Stomach (tissue), 8 donors: ENCODE measurements at regions not wholly inside any gene's neighbourhood (a gene's known extent, or its start where the extent isn't known, plus 50 kb on each side); places are given as distances from the start of the nearest gene placed in this dataset.

Source experiments
- DNase-seq, 2 donors: peaks; one replicate each; pipeline versions ENCODE4 v3.0.0 to v3.0.0-alpha.2; 2013 to 2019
- H3K27ac ChIP-seq, 5 donors: fragments of 200-600 bp in 4 of 5; sonication (generic) in 4 of 5; one replicate each; pipeline ENCODE4 v1.5.1; 2013 to 2019; ENCODE audit warnings: mild to moderate bottlenecking in 1 of 5, moderate library complexity in 1 of 5
- H3K27me3 ChIP-seq, 3 donors: fragments of 200-600 bp; sonication (generic); one replicate each; pipeline ENCODE4 v1.5.1; 2017 to 2019; ENCODE audit warnings: mixed run types in 1 of 3
- H3K36me3 ChIP-seq, 4 donors: fragments of 200-600 bp; sonication (generic); 1 replicate in 3 of 4; 2 replicates in 1 of 4; pipeline ENCODE4 v1.5.1; 2016 to 2019
- H3K4me1 ChIP-seq, 4 donors: fragments of 200-600 bp; sonication (generic); one replicate each; pipeline ENCODE4 v1.5.1; 2016 to 2019
- H3K4me3 ChIP-seq, 4 donors: fragments of 200-600 bp; sonication (generic) in 3 of 4; one replicate each; pipeline ENCODE4 v1.5.1; 2016 to 2019; ENCODE audit warnings: mild to moderate bottlenecking in 1 of 4
- H3K9me3 ChIP-seq, 4 donors: fragments of 200-600 bp; sonication (generic); one replicate each; pipeline ENCODE4 v1.5.1; 2016 to 2019
- CTCF ChIP-seq, 7 experiments: fragments of 450-650 bp in 4 of 7; fragments of 200-600 bp in 3 of 7; sonication (generic) in 3 of 7; IDR thresholded peaks; one replicate each; pipeline ENCODE4 v1.5.1; 2016 to 2019; ENCODE audit warnings: antibody characterized with exemption in 7 of 7, control low read depth in 2 of 7, mild to moderate bottlenecking in 1 of 7
- EP300 ChIP-seq: sonication (generic); formaldehyde crosslinking; IDR thresholded peaks from one replicate; pipeline ENCODE4 v1.6.1; 2017; ENCODE audit warnings: antibody characterized with exemption
- POLR2A ChIP-seq, 4 donors: fragments of 450-650 bp; IDR thresholded peaks; one replicate each; pipeline ENCODE4 v1.6.1; 2016; ENCODE audit warnings: antibody characterized with exemption in 4 of 4, control low read depth in 2 of 4, mild to moderate bottlenecking in 1 of 4, moderate library complexity in 1 of 4
- POLR2AphosphoS5 ChIP-seq, 3 donors: sonication (generic); formaldehyde crosslinking; IDR thresholded peaks; one replicate each; pipeline ENCODE4 v1.6.1; 2016; ENCODE audit warnings: antibody characterized with exemption in 3 of 3
- WGBS, 5 donors: extraction: QIAGEN DNeasy Blood & Tissue Kit in 3 of 5; methylation state at CpG; one replicate each; pipeline versions ENCODE4 v1.1.5 to v1.1.7; 2013 to 2018; 5-methylcytosine and 5-hydroxymethylcytosine counted together
- intact Hi-C: fragments of 100-400 bp; cut with DNase I; formaldehyde crosslinking; loops from one replicate; pipeline ENCODE4 v1.15.1; 2023; ENCODE audit warnings: low total_unique reads
- donor health status: healthy with polysubstance abuse.
- donor health status: Bipolar disorder and iron deficiency.
- donor health status: healthy.

GRCh38 chr4:135594521-135594920 lies 1392.9 kb upstream of the PABPC4L start:
- Histone ChIP-seq H3K27me3 (no peaks in the 10 kb centered on the region), H3K9me3 (peaks cover 0 to 37% (median 18%) of the 10 kb centered on the region in 4 donors), H3K36me3 (no peaks in the 10 kb centered on the region), H3K4me3 (no peak overlapping the region), H3K4me1 (no peaks in the 10 kb centered on the region), H3K27ac (no peak overlapping the region)
- 73 to 95% (median 82%) methylated on average over 1 of the region's 1 CpG for WGBS, 5 donors
- DNase-seq, result no peak
- TF ChIP-seq POLR2AphosphoS5 (IDR thresholded peaks at IDR 0.05), result no peak
- no peak for TF ChIP-seq EP300
- no peak for TF ChIP-seq CTCF (IDR thresholded peaks at IDR 0.05)
- TF ChIP-seq POLR2A (IDR thresholded peaks at IDR 0.05), result no peak
- intact Hi-C loops, result no loop called here

- Histone ChIP-seq H3K4me3 (no peak overlapping the region), H3K4me1 (no peaks in the 10 kb centered on the region), H3K9me3 (peaks cover 0 to 4% (median 0%) of the 10 kb centered on the region in 4 donors), H3K36me3 (no peaks in the 10 kb centered on the region), H3K27ac (no peak overlapping the region), H3K27me3 (no peaks in the 10 kb centered on the region)
- DNase-seq, result no peak
- TF ChIP-seq CTCF (IDR thresholded peaks at IDR 0.05) (no peak), EP300 (no peak), POLR2AphosphoS5 (IDR thresholded peaks at IDR 0.05) (no peak), POLR2A (IDR thresholded peaks at IDR 0.05) (no peak)
- 29 to 40% (median 30%) methylated on average over 1 of the region's 1 CpG for WGBS, 5 donors
- intact Hi-C loops, result no loop called here
These were observed 1373.5 kb upstream of the PABPC4L start for GRCh38 chr4:135575041-135575440.

GRCh38 chr4:135573251-135573650 lies 1371.7 kb upstream of the PABPC4L start:
- intact Hi-C loops, result no loop called here
- H3K36me3 ChIP-seq, result no peaks in the 10 kb centered on the region

GRCh38 chr4:135564090-135564489 lies 1362.5 kb upstream of the PABPC4L start:
- Histone ChIP-seq H3K36me3 (no peaks in the 10 kb centered on the region), H3K4me3 (no peak overlapping the region), H3K4me1 (no peaks in the 10 kb centered on the region), H3K27ac (no peak overlapping the region), H3K27me3 (no peaks in the 10 kb centered on the region), H3K9me3 (no peaks in the 10 kb centered on the region)
- WGBS, 5 donors, result 36 to 58% (median 48%) methylated on average over 1 of the region's 1 CpG
- intact Hi-C loops, result no loop called here
- TF ChIP-seq CTCF (IDR thresholded peaks at IDR 0.05) (no peak), POLR2AphosphoS5 (IDR thresholded peaks at IDR 0.05) (no peak), EP300 (no peak)
- DNase-seq, result no peak

More at GRCh38 chr4:135573251-135573650, 1371.7 kb upstream of the PABPC4L start:
- no peak overlapping the region for H3K4me3 ChIP-seq
- peaks cover 0 to 6% (median 0%) of the 10 kb centered on the region in 4 donors for H3K9me3 ChIP-seq
- no peaks in the 10 kb centered on the region for H3K4me1 ChIP-seq
- no peak for DNase-seq
- no peak overlapping the region for H3K27ac ChIP-seq
- TF ChIP-seq EP300 (no peak), POLR2AphosphoS5 (IDR thresholded peaks at IDR 0.05) (no peak), POLR2A (IDR thresholded peaks at IDR 0.05) (no peak)
- no peaks in the 10 kb centered on the region for H3K27me3 ChIP-seq

GRCh38 chr4:135553213-135553612 lies 1351.6 kb upstream of the PABPC4L start:
- Histone ChIP-seq H3K27ac (no peak overlapping the region), H3K4me1 (no peaks in the 10 kb centered on the region), H3K4me3 (no peak overlapping the region), H3K9me3 (no peaks in the 10 kb centered on the region), H3K27me3 (no peaks in the 10 kb centered on the region), H3K36me3 (no peaks in the 10 kb centered on the region)
- WGBS, 5 donors, result 54 to 80% (median 56%) methylated on average over 1 of the region's 1 CpG
- no peak for TF ChIP-seq POLR2AphosphoS5 (IDR thresholded peaks at IDR 0.05)
- no peak for TF ChIP-seq EP300
- TF ChIP-seq POLR2A (IDR thresholded peaks at IDR 0.05), result no peak
- peak in 1 of 2 donors; percentile 6 for DNase-seq
- intact Hi-C loops, result no loop called here
